Breast epithelium (tissue), 4 donors: ENCODE measurements at regions not wholly inside any gene's neighbourhood (a gene's known extent, or its start where the extent isn't known, plus 50 kb on each side); places are given as distances from the start of the nearest gene placed in this dataset.
"Not testable (repeated sequence)": the region's sequence is repeated elsewhere in the genome, so short reads cannot be mapped to it uniquely, and the experiment has no call there.

Source experiments
- DNase-seq, 2 donors: peaks; one replicate each; pipeline ENCODE4 v3.0.0-alpha.2; 2019; ENCODE audit warnings: low spot score in 2 of 2
- H3K27ac ChIP-seq, 2 donors: fragments of 200-600 bp; sonication (generic) in 1 of 2; one replicate each; pipeline ENCODE4 v1.5.1; 2016 to 2019; ENCODE audit warnings: mild to moderate bottlenecking in 1 of 2
- H3K27me3 ChIP-seq, 2 donors: fragments of 200-600 bp; sonication (generic) in 1 of 2; one replicate each; pipeline versions ENCODE4 v1.5.1 to v1.6.0; 2017 to 2019; ENCODE audit warnings: control low read depth in 1 of 2, mild to moderate bottlenecking in 1 of 2
- H3K36me3 ChIP-seq: fragments of 200-600 bp; one replicate; pipeline ENCODE4 v1.5.1; 2019
- H3K4me1 ChIP-seq, 2 donors: fragments of 200-600 bp; sonication (generic); one replicate each; pipeline ENCODE4 v1.5.1; 2016 to 2019; ENCODE audit warnings: control low read depth in 1 of 2
- H3K4me3 ChIP-seq, 3 donors: fragments of 200-600 bp; sonication (generic); 1 replicate in 2 of 3; 2 replicates in 1 of 3; pipeline ENCODE4 v1.5.1; 2016 to 2019; ENCODE audit warnings: mild to moderate bottlenecking in 3 of 3, moderate library complexity in 2 of 3
- H3K9me3 ChIP-seq, 2 donors: fragments of 200-600 bp; sonication (generic) in 1 of 2; one replicate each; pipeline ENCODE4 v1.5.1; 2016 to 2019; ENCODE audit warnings: control low read depth in 1 of 2
- intact Hi-C: fragments of 100-400 bp; cut with DNase I; formaldehyde crosslinking; loops from one replicate; pipeline ENCODE4 v1.15.1; 2023; ENCODE audit warnings: low total_unique reads

DNA sequence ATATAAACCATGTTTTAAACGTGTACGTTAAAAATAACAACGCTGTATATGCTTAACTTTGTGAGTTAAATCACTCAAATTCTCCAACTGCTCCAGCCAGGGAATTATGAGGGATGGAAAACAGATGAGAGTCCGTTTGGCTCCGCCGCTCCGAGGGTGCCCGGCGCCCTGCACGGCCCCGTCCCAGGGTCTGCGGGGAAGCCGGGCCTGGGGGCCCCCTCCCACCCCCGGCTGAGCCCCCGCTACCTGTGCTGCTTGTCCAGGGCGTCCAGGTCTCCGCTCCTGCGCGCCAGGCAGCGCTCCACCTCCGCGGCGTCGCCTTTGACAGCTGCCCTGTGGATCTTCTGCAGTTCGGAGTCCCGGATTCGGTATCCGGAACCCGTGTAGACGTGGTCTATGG lies 415.5 kb downstream of the FOXD4L4 start:
- H3K27ac ChIP-seq, intact Hi-C loops, H3K27me3 ChIP-seq, H3K36me3 ChIP-seq, DNase-seq, H3K9me3 ChIP-seq, H3K4me1 ChIP-seq: not testable (repeated sequence)
- peak overlapping the region in 2 of 3 donors; percentile 34 to 48 for H3K4me3 ChIP-seq

DNA sequence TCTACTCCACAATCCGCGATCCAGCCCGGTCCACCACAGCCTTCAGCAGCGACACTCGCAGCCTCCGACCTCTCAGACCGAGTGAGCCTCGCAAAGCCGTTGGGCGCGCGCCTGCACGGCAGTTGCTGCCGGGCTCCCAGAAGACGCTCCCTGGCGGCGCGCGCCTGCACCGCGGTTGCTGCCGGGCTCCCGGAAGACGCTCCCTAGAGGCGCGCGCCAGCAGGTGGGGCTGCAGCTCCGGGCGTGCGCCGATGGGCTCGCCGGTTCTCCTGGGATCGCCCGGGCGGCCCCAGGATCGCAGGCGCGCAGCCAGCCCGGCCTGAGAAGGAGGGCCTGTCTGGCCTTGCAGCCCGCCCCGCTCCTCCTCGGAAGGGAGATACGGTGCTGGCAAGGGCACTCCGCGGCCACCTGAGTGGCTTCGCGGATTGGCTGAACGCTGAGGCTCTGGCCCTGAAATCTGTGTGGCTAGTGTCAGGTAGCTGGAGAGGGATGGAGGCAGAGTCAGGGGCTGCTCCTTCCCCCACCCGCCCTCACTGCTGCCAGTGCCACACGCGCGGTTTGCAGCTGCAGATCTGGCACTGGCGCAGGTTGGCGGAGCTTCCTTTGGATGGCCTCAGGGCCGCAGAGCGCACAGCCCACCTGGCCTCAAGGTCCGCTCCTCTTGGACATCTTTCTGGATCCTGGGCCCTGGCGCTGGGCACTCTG lies 416.2 kb downstream of the FOXD4L4 start:
- H3K9me3 ChIP-seq, H3K27ac ChIP-seq, intact Hi-C loops, H3K27me3 ChIP-seq, H3K4me1 ChIP-seq, H3K36me3 ChIP-seq: not testable (repeated sequence)
- H3K4me3 ChIP-seq, result peak overlapping the region; percentile 7 to 59 (median 44)
- peak in 1 of 2 donors; percentile 21 for DNase-seq

DNA sequence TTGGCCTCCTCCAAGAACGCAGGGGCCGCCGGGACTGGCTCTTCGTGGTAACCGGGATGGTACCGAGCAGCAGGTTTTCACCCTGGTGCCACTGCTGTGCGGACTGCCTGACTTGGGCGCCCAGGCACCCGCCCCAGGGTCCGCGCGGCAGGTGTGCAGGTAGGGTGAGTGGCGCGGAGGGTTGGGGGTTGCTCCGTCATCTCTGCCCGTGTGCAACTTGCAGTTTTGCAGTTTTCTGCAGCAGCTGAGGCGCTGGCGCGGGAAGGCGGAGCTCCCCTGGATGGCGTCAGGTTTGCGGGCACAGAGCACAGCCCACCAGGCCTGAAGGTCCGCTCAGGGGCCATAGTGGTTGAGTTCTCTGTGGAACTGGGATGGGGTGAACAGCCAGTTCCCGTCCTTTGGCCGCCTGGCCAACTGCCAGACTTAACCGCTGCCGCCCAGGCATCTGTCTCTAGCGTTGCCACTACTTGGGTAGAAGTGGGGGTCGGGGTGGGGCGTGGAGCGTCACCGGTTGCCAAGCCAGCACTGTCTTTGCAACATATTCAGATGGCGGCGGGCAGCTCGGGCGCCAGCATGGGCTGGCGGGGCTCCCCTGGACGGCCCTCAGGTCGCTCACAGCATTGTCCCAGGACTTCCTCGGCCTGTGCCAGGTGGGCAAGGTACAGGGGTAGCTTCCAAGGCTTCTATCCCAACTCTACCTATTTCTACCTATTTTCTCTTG lies 417.2 kb downstream of the FOXD4L4 start:
- intact Hi-C loops, H3K9me3 ChIP-seq, H3K4me1 ChIP-seq, H3K36me3 ChIP-seq, DNase-seq, H3K27me3 ChIP-seq, H3K27ac ChIP-seq: not testable (repeated sequence)
- H3K4me3 ChIP-seq, result peak overlapping the region; percentile 12 to 55 (median 41)

DNA sequence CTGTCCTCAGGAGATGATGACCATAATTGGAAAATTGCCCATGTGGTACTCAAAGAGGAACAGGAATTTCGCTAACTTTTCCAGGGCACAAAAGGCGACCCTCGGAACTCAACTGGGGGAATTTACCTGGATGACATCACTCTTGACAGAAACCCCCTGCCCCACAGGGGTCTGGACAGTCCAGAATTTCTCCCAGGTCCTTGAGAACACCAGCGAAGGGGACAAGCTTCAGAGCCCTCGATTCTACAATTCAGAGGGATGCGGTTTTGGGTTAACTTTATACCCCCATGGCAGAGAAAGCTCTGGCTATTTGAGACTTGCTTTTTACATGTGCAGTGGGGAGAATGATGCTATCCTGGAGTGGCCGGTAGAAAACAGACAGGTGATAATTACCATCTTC lies 445.4 kb downstream of the FOXD4L4 start:
- H3K4me1 ChIP-seq, H3K27ac ChIP-seq, intact Hi-C loops, H3K27me3 ChIP-seq, DNase-seq, H3K9me3 ChIP-seq, H3K36me3 ChIP-seq, H3K4me3 ChIP-seq: not testable (repeated sequence)

DNA sequence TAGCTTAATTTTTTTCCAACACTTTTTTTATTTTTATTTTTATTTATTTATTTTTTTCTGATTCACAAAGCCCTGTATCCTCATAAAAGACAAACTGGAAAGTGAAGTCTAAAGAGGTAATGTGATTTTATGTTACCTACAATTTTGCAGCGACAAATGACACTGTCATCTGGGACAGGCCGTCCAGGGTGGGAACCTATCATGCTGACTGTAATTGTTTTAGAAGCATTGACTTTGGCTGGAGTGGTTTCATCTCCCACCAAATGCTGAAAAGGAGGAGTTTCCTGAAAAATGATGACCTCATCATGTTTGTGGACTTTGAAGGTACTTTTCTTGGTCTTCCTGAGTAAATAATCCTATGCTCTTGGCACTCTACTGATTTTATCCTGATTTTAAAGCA lies 446.7 kb downstream of the FOXD4L4 start:
- H3K27ac ChIP-seq, H3K9me3 ChIP-seq, DNase-seq, H3K4me3 ChIP-seq, intact Hi-C loops, H3K4me1 ChIP-seq, H3K27me3 ChIP-seq, H3K36me3 ChIP-seq: not testable (repeated sequence)

DNA sequence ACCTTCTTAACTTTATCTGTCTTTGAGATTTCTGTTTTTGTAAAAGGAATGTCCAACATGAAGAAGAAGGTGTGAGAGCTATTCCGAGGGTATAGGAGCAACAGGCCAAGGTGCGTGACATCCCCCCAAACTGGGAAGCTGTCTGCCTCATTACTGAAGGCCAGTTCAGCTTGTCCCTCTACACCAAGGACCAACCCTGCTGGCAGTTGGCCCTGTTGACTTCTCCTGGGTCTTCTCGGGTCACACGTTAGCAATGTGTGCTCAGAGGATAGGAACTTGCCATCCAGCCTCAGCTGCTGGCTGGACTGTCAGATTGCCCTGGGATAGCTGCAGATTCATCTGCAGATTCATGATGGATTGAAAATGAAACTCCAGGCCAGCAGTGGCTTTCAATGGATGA lies 460.3 kb downstream of the FOXD4L4 start:
- H3K36me3 ChIP-seq, H3K4me1 ChIP-seq, DNase-seq, H3K27me3 ChIP-seq, H3K27ac ChIP-seq, H3K4me3 ChIP-seq, intact Hi-C loops, H3K9me3 ChIP-seq: not testable (repeated sequence)

DNA sequence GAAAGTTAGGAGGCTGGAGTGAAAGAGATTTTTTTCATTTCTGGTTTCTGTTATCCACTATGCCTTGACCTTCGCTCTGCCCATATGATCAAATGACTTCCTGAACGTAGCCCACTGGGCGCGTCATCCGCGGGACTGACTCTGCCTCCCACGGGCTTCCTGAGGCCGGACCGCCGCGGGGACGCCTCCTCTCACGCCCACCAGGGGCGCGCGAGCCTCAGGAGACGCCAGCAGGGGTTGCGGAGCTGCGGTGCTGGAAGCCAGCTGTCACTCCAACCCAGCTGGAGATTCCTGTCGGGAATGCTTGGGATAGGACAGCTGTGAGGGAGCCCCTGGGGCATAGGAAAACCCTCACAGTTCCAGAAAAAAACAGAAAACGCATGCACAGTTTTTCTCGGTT lies 461.5 kb downstream of the FOXD4L4 start:
- H3K36me3 ChIP-seq, H3K27ac ChIP-seq, H3K4me1 ChIP-seq, H3K27me3 ChIP-seq, DNase-seq, H3K9me3 ChIP-seq, intact Hi-C loops: not testable (repeated sequence)
- peak overlapping the region in 1 of 3 donors; percentile 5 for H3K4me3 ChIP-seq

DNA sequence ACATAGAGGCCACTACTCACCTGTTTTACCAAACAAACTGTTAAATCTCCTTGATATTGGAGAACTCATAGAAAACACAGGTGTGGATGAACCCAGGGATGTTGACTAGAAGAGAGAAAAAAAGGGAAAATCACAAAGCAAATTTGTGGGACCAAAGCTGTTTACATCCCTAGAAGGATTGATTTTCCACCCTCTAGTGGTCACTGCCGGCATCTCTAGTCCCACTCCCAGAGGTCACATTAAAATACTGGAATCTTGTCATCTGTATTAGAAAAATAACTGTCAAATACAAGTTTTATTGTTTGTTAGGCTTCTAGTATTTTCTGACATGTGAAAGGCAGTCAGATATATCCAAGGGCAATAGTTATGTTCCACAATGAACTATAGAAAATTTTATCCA lies 469.7 kb downstream of the FOXD4L4 start:
- H3K36me3 ChIP-seq, H3K27me3 ChIP-seq, H3K4me1 ChIP-seq, H3K4me3 ChIP-seq, H3K9me3 ChIP-seq, H3K27ac ChIP-seq, intact Hi-C loops, DNase-seq: not testable (repeated sequence)

DNA sequence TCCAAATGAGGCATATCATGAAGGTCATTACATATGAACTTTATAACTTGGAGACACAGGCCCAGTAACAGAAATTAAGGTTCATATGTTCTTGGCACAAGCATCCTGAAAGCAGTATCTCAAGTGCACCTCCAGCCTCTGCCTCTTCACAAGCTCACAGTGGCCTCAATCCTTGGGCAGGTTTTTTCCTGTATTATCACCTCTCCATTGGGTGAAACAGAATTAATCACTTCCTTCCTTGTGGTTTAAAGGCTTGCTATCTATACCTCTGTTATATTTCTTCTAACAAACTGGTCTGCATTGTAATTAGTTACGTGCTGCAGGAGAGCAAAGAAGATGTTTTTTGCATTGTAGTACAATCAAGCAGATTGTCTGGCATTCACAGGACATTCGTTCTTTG lies 471.0 kb downstream of the FOXD4L4 start:
- H3K4me3 ChIP-seq, H3K27ac ChIP-seq, H3K36me3 ChIP-seq, DNase-seq, H3K4me1 ChIP-seq, intact Hi-C loops, H3K27me3 ChIP-seq, H3K9me3 ChIP-seq: not testable (repeated sequence)

DNA sequence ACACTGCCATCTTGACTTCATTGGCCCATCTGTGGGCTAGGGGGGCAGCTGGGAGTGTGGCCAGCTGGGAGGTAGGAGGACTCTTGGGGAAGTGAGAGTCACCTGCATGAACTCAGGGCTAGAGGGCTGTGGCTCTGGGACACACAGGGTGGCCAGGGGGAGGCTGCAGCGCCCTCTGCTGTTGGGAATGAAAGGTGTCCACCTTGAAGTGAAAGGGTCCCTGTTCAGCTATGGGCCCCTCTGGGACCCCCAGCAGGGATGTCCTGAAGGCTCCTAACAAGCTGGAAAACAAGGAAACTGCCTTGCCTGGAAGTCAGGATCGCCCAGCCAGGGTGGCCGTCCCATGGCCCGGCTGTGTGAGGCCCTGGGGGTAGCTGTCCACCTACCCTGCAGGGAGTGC lies 507.8 kb downstream of the FOXD4L4 start:
- H3K9me3 ChIP-seq, H3K4me1 ChIP-seq, H3K36me3 ChIP-seq, H3K4me3 ChIP-seq, DNase-seq, H3K27me3 ChIP-seq, H3K27ac ChIP-seq, intact Hi-C loops: not testable (repeated sequence)

DNA sequence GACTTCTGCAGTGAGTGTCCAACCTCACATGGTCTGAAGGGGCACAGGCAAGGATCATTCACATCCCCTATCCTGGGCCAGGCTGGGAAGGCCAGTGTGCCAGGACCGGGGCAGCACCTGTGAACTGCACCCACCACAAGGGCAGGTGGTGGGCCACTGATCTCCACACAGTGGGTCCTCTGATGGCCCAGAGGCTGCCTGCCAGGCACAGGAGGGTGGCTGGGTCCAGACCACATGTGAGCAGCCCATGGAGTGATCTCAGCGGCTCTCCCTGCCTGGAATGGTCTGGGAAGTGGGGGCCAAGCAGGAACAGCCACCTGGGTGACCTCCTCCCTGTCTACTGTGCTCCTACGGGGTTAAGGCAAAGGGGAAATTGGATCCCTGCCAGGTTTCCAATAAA lies 508.5 kb downstream of the FOXD4L4 start:
- intact Hi-C loops, H3K27ac ChIP-seq: not testable (repeated sequence)

DNA sequence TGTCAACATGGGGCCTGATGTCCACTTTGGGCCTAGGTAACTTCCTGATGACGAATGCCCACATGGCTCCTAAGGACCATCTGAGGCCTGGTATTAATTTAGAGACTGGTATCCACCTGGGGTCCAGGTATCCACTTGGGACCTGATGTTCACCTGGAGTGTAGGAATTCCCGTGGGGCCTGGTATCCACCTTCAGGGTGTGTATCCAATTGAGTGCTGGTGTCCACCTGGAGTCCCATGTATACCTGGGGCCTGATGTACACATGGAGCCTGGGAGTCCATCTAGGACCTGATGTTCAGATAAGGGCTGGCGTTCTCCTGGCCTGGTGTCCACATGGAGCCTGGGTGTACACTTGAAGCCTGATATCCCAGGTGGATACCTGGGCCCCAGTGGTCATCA lies 520.6 kb downstream of the FOXD4L4 start:
- intact Hi-C loops, H3K4me1 ChIP-seq, H3K36me3 ChIP-seq, DNase-seq, H3K9me3 ChIP-seq, H3K27me3 ChIP-seq, H3K4me3 ChIP-seq, H3K27ac ChIP-seq: not testable (repeated sequence)

More for the DNA sequence above, 508.5 kb downstream of the FOXD4L4 start:
- not testable (repeated sequence) for DNase-seq, H3K4me1 ChIP-seq, H3K27me3 ChIP-seq, H3K36me3 ChIP-seq, H3K9me3 ChIP-seq, H3K4me3 ChIP-seq

DNA sequence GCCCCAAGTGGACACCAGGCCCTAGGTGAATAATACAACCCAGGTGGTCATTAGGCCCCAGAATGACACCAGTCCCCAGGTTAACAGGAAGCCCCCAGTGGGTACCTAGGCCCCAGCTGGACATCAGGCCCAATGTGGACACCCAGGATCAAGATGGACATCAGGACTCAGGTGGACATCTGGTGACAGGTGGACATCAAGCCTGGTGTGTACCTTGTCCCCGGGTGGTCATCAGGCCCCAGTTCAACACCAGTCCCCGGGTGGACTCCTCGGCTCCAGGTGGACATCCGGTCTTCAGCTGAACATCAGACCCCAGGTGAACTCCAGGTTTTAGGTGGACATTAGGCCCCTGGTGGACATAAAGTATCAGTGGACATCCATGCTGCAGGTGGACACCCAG lies 524.6 kb downstream of the FOXD4L4 start:
- H3K27me3 ChIP-seq, intact Hi-C loops, H3K36me3 ChIP-seq, H3K9me3 ChIP-seq, H3K4me3 ChIP-seq, H3K27ac ChIP-seq, DNase-seq, H3K4me1 ChIP-seq: not testable (repeated sequence)

DNA sequence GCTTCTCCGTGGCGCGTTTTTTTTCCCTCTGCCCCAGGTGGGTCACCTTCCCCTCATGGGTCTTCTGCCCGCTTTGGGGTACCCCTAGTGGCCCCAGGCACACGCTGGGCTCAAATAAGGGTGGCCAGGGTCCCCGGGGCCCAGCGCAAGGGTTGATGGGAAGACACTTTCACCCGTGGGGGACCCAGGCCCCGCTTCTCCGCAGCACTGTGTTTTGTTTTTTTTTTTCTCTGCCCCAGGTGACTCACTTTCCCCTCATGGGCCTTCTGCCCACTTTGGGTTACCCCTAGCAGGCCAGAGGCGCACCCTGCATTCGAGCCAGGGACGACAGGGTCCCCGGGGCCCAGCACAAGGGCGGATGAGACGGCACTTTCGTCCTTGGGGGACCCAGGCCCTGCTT lies 526.7 kb downstream of the FOXD4L4 start:
- DNase-seq, intact Hi-C loops, H3K9me3 ChIP-seq: not testable (repeated sequence)

More for the DNA sequence above, 526.7 kb downstream of the FOXD4L4 start:
- not testable (repeated sequence) for H3K4me3 ChIP-seq, H3K4me1 ChIP-seq, H3K27me3 ChIP-seq, H3K27ac ChIP-seq, H3K36me3 ChIP-seq
